Erythroblast (primary cell): ENCODE measurements at regions not wholly inside any gene's neighbourhood (a gene's known extent, or its start where the extent isn't known, plus 50 kb on each side); places are given as distances from the start of the nearest gene placed in this dataset.

Experiments
- GATA1 ChIP-seq: IDR thresholded peaks from 2 replicates; pipeline ENCODE4 v1.6.1; 2011; ENCODE audit warnings: low read depth, mild to moderate bottlenecking, control low read depth, low read length, moderate library complexity
- POLR2A ChIP-seq: IDR thresholded peaks from 2 replicates; pipeline ENCODE4 v1.6.1; 2011; ENCODE audit warnings: mild to moderate bottlenecking, low read length

- no peak for TF ChIP-seq POLR2A
- TF ChIP-seq GATA1, result no peak
These were observed 622.6 kb upstream of the ID2 start for GRCh38 chr2:8059255-8059654.
